ENCODE measurements at regions not wholly inside any gene's neighbourhood (a gene's known extent, or its start where the extent isn't known, plus 50 kb on each side); places are given as distances from the start of the nearest gene placed in this dataset.

DNA sequence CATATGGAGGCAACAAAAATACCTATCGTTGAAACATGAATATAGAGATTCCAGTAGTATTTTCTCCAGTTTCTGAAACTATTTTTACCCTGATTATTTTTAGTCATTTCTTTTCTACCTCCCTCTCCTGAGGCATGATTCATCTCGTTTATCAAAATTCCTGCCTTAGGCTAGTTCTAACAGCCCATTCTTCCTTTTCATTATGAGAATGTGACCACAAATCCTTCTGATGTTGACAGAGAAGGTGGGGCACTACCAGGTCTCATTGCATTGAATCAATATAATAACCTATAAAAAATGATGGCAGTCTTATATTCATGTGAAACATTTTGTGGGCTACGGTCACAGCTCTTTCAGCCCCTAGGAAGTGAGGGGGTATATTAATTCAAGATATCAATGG is 406.5 kb upstream of the UBE2E3 start:
- TF ChIP-seq, protein P1, sequence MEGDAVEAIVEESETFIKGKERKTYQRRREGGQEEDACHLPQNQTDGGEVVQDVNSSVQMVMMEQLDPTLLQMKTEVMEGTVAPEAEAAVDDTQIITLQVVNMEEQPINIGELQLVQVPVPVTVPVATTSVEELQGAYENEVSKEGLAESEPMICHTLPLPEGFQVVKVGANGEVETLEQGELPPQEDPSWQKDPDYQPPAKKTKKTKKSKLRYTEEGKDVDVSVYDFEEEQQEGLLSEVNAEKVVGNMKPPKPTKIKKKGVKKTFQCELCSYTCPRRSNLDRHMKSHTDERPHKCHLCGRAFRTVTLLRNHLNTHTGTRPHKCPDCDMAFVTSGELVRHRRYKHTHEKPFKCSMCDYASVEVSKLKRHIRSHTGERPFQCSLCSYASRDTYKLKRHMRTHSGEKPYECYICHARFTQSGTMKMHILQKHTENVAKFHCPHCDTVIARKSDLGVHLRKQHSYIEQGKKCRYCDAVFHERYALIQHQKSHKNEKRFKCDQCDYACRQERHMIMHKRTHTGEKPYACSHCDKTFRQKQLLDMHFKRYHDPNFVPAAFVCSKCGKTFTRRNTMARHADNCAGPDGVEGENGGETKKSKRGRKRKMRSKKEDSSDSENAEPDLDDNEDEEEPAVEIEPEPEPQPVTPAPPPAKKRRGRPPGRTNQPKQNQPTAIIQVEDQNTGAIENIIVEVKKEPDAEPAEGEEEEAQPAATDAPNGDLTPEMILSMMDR (IDR thresholded peaks at IDR 0.05) = no peak
- H3K27ac ChIP-seq (ENCODE audit: low read length) = no peak overlapping the region
- Mint-ChIP-seq H3K27ac (no peak overlapping the region), H3K36me3 (no peaks in the 10 kb centered on the region), H3K27me3 (ENCODE audit: low read depth in 2 of 2) (peaks cover 0 to 3% of the 10 kb centered on the region in 2 donors), H3K4me3 (no peak overlapping the region), H3K9me3 (no peaks in the 10 kb centered on the region), H3K4me1 (no peaks in the 10 kb centered on the region)
- DNase-seq (no peak), ATAC-seq (no peak)
- no peaks in the 10 kb centered on the region for H3K9me3 ChIP-seq (ENCODE audit: control insufficient read depth, insufficient read depth, low read length)
- H3K36me3 ChIP-seq (ENCODE audit: control insufficient read depth, insufficient read depth, low read length) = no peaks in the 10 kb centered on the region
- WGBS (ENCODE audit: insufficient coverage) = 100% methylated on average over 1 of the region's 3 CpGs
- intact Hi-C loops (cut with micrococcal nuclease) = no loop called here
- no peaks in the 10 kb centered on the region for H3K4me1 ChIP-seq (ENCODE audit: control insufficient read depth, insufficient read depth, low read length)
- no peak overlapping the region for H3K4me3 ChIP-seq (ENCODE audit: low read length)
- H3K27me3 ChIP-seq (ENCODE audit: control insufficient read depth, insufficient read depth, low read length) = peaks cover 2% of the 10 kb centered on the region

DNA sequence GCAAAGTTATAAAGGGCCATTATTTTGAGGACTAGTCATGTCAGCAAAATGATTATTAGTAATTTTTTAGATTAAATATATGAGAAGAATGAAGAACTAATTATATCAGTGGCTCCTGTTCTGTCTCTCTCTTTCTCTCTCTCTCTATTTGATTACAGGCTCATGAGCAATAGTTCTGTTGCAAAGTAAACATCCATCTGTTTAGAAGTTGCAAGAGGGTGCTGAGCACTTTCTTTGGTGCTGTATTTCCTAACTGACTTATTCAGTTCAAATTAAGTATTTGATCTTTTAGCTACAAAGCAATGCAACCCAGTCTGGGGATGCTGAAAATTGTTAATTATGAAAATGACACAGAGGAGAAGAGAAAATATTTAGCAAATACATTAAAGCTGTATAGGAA is 408.1 kb upstream of the UBE2E3 start:
- Histone ChIP-seq H3K4me3 (ENCODE audit: low read length) (no peak overlapping the region), H3K36me3 (ENCODE audit: control insufficient read depth, insufficient read depth, low read length) (no peaks in the 10 kb centered on the region), H3K27ac (ENCODE audit: low read length) (no peak overlapping the region), H3K4me1 (ENCODE audit: control insufficient read depth, insufficient read depth, low read length) (no peaks in the 10 kb centered on the region), H3K27me3 (ENCODE audit: control insufficient read depth, insufficient read depth, low read length) (no peaks in the 10 kb centered on the region), H3K9me3 (ENCODE audit: control insufficient read depth, insufficient read depth, low read length) (no peaks in the 10 kb centered on the region)
- H3K4me3 Mint-ChIP-seq = no peak overlapping the region
- no peaks in the 10 kb centered on the region for H3K9me3 Mint-ChIP-seq
- no peaks in the 10 kb centered on the region for H3K4me1 Mint-ChIP-seq
- peaks cover 0 to 3% of the 10 kb centered on the region in 2 donors for H3K27me3 Mint-ChIP-seq (ENCODE audit: low read depth in 2 of 2)
- no peak for ATAC-seq
- DNase-seq = no peak
- no peaks in the 10 kb centered on the region for H3K36me3 Mint-ChIP-seq
- H3K27ac Mint-ChIP-seq = no peak overlapping the region
- TF ChIP-seq, protein P1 (IDR thresholded peaks at IDR 0.05) = no peak
- intact Hi-C loops (cut with micrococcal nuclease) = no loop called here

DNA sequence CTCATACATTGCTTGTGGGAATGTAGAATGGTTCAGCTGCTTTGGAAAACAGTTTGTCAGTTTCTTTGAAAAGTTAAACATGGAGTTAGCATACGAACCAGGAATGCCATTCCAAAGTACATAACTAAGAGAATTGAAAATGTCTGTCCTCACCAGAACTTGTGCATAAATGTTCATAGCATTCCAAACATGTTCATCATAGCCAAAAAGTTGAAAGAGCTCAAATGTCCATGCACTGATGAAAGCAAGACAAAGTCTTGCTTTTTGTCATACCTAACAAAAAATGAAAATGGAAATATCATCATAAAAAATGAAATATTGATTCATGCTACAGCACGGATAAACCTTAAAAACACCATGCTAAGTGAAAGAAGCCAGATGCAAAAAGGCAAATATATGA is 408.8 kb upstream of the UBE2E3 start:
- Mint-ChIP-seq H3K4me3 (no peak overlapping the region), H3K27ac (no peak overlapping the region), H3K27me3 (ENCODE audit: low read depth in 2 of 2) (peaks cover 0 to 3% of the 10 kb centered on the region in 2 donors), H3K4me1 (no peaks in the 10 kb centered on the region), H3K9me3 (no peaks in the 10 kb centered on the region), H3K36me3 (no peaks in the 10 kb centered on the region)
- no peaks in the 10 kb centered on the region for H3K27me3 ChIP-seq (ENCODE audit: control insufficient read depth, insufficient read depth, low read length)
- DNase-seq (no peak), ATAC-seq (no peak)
- H3K4me3 ChIP-seq (ENCODE audit: low read length) = no peak overlapping the region
- TF ChIP-seq, protein P1 (IDR thresholded peaks at IDR 0.05) = no peak
- H3K27ac ChIP-seq (ENCODE audit: low read length) = no peak overlapping the region
- 40% methylated on average over 1 of the region's 2 CpGs for WGBS (ENCODE audit: insufficient coverage)
- no peaks in the 10 kb centered on the region for H3K9me3 ChIP-seq (ENCODE audit: control insufficient read depth, insufficient read depth, low read length)
- intact Hi-C loops (cut with micrococcal nuclease) = no loop called here
- no peaks in the 10 kb centered on the region for H3K4me1 ChIP-seq (ENCODE audit: control insufficient read depth, insufficient read depth, low read length)
- no peaks in the 10 kb centered on the region for H3K36me3 ChIP-seq (ENCODE audit: control insufficient read depth, insufficient read depth, low read length)

DNA sequence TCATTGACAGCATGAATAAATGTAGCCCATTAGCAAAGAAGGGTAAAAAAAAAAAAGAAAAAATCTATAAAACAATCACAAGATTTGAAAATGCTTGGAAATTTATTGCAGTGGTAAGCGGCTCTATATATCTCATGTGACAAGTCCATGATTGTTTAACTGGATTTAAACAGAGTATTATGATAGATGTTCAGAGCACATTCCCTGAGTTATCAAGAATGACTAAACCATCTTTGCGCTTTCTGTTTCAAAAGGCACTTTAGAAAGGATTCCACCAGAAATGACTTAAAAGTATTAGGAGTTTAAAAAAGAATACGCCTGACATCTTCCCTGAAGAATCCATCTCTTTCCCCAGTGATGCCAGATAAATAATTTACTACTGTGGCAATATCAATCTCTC is 409.5 kb upstream of the UBE2E3 start:
- no peak for ATAC-seq
- Mint-ChIP-seq H3K4me3 (no peak overlapping the region), H3K36me3 (no peaks in the 10 kb centered on the region), H3K27ac (no peak overlapping the region), H3K4me1 (no peaks in the 10 kb centered on the region), H3K27me3 (ENCODE audit: low read depth in 2 of 2) (peaks cover 0 to 3% of the 10 kb centered on the region in 2 donors), H3K9me3 (no peaks in the 10 kb centered on the region)
- TF ChIP-seq, protein P1 (IDR thresholded peaks at IDR 0.05) = no peak
- Histone ChIP-seq H3K27me3 (ENCODE audit: control insufficient read depth, insufficient read depth, low read length) (no peaks in the 10 kb centered on the region), H3K4me3 (ENCODE audit: low read length) (no peak overlapping the region), H3K4me1 (ENCODE audit: control insufficient read depth, insufficient read depth, low read length) (no peaks in the 10 kb centered on the region), H3K27ac (ENCODE audit: low read length) (no peak overlapping the region), H3K36me3 (ENCODE audit: control insufficient read depth, insufficient read depth, low read length) (no peaks in the 10 kb centered on the region), H3K9me3 (ENCODE audit: control insufficient read depth, insufficient read depth, low read length) (no peaks in the 10 kb centered on the region)
- DNase-seq = no peak
- intact Hi-C loops (cut with micrococcal nuclease) = no loop called here
- WGBS (ENCODE audit: insufficient coverage) = 77% methylated on average over 3 of the region's 3 CpGs

Measured in natural killer cell (primary cell).